ENCODE measurements at regions not wholly inside any gene's neighbourhood (a gene's known extent, or its start where the extent isn't known, plus 50 kb on each side); places are given as distances from the start of the nearest gene placed in this dataset.

DNA sequence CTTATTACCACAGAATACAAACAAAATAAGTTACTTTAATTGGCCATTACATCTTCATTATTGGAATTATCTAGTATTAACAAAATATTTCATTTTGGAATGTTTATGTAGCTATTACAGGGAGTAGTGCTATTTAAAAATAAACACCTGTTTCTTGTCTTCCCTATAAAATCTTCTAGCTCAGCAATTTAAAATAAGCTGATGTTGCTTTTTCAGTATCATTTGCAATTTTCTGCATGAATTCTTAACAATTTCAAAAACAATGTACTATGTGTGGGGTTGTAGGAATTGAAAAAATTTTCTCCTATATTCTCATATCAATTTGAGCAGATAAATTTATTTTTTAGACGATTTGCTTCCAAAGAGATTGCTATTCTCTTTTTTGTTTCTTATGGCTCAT is 1251.3 kb upstream of the CRIM1 start:
- H3K27me3 ChIP-seq: no peaks in the 10 kb centered on the region
- TF ChIP-seq POLR2A (IDR thresholded peaks at IDR 0.05) (no peak), POLR2AphosphoS5 (IDR thresholded peaks at IDR 0.05) (no peak), EP300 (IDR thresholded peaks at IDR 0.05) (no peak)
- TF ChIP-seq, protein P1, sequence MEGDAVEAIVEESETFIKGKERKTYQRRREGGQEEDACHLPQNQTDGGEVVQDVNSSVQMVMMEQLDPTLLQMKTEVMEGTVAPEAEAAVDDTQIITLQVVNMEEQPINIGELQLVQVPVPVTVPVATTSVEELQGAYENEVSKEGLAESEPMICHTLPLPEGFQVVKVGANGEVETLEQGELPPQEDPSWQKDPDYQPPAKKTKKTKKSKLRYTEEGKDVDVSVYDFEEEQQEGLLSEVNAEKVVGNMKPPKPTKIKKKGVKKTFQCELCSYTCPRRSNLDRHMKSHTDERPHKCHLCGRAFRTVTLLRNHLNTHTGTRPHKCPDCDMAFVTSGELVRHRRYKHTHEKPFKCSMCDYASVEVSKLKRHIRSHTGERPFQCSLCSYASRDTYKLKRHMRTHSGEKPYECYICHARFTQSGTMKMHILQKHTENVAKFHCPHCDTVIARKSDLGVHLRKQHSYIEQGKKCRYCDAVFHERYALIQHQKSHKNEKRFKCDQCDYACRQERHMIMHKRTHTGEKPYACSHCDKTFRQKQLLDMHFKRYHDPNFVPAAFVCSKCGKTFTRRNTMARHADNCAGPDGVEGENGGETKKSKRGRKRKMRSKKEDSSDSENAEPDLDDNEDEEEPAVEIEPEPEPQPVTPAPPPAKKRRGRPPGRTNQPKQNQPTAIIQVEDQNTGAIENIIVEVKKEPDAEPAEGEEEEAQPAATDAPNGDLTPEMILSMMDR (IDR thresholded peaks at IDR 0.05): no peak
- 89 to 100% methylated on average over 1 of the region's 1 CpG for WGBS, 2 donors (ENCODE audit: low coverage in 1 of 2)
- H3K4me3 ChIP-seq: no peak overlapping the region
- H3K36me3 ChIP-seq: no peaks in the 10 kb centered on the region
- H3K27ac ChIP-seq: no peak overlapping the region
- peaks cover 0 to 8% (median 0%) of the 10 kb centered on the region in 3 donors for H3K9me3 ChIP-seq
- no peaks in the 10 kb centered on the region for H3K4me1 ChIP-seq
- ATAC-seq: no peak

DNA sequence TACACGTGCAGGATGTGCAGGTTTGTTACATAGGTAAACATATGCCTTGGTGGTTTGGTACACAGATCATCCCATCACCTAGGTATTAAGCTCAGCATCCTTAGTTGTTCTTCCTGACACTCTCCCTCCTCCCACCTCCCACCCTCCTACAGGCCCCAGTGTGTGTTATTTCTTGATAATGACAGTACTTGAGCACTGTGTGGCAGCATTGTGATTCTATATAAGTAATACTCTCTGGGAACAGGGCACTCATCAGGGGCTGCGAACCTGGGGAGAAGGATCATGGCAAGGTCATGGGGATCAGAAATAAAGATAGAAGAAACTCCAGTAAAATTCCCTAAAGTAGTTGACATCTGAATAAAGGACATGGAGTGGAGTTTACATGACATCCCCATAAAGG is 1256.2 kb upstream of the CRIM1 start:
- no peak for TF ChIP-seq EP300 (IDR thresholded peaks at IDR 0.05)
- no peak for TF ChIP-seq POLR2AphosphoS5 (IDR thresholded peaks at IDR 0.05)
- no peak for TF ChIP-seq POLR2A (IDR thresholded peaks at IDR 0.05)
- TF ChIP-seq, protein P1 (IDR thresholded peaks at IDR 0.05): no peak
- no peaks in the 10 kb centered on the region for H3K27me3 ChIP-seq
- no peak for ATAC-seq
- H3K4me1 ChIP-seq: no peaks in the 10 kb centered on the region
- H3K27ac ChIP-seq: no peak overlapping the region
- no peaks in the 10 kb centered on the region for H3K36me3 ChIP-seq
- WGBS, 2 donors (ENCODE audit: low coverage in 1 of 2): 38 to 66% methylated on average over 1 to 2 of the region's 2 CpGs
- no peak overlapping the region for H3K4me3 ChIP-seq
- peaks cover 0 to 8% (median 0%) of the 10 kb centered on the region in 3 donors for H3K9me3 ChIP-seq

DNA sequence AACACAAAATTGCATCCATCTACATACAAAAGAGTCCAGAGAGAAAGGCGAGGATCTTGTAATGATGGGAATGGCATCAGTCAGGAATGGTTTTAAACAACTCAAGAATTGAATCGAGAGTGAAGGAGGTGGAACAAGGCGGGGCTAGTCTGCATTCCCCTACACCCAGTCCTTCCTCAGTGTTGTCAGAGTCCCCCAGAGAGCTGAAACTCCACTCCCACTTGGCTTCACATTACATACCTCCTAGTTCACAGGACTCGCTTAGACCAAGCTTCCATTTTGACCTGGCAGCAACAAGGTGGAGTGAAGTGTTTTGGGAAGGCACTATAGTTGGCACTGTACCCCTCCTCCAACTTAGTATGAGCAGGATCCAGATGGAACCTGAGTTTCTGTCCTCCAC is 1273.5 kb upstream of the CRIM1 start:
- H3K36me3 ChIP-seq: no peaks in the 10 kb centered on the region
- no peak overlapping the region for H3K27ac ChIP-seq
- TF ChIP-seq POLR2A (IDR thresholded peaks at IDR 0.05): no peak
- TF ChIP-seq, protein P1 (IDR thresholded peaks at IDR 0.05): no peak
- TF ChIP-seq POLR2AphosphoS5 (IDR thresholded peaks at IDR 0.05): no peak
- no peak for TF ChIP-seq EP300 (IDR thresholded peaks at IDR 0.05)
- H3K27me3 ChIP-seq: no peaks in the 10 kb centered on the region
- no peak for ATAC-seq
- no peak overlapping the region for H3K4me3 ChIP-seq
- H3K4me1 ChIP-seq: no peaks in the 10 kb centered on the region
- WGBS, 2 donors (ENCODE audit: low coverage in 1 of 2): 81 to 87% methylated on average over 2 to 4 of the region's 4 CpGs
- no peaks in the 10 kb centered on the region for H3K9me3 ChIP-seq

DNA sequence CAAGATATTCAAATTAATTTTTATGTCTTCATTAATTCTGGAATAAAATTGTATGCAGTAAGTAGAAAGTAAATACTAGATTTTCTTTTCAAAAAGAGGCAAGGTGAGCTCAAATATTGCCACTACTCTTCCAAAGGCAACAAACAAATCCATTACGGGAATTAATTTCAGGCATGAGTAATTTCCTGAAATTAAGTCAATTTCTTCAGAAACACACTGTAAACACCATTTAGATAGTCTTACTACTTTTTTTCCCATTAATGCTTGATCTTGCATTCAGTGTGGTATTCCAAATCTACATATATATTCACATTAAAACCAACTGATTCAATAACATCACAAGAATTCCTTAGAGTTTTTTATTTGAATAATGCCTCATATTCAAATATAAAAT is 1274.0 kb upstream of the CRIM1 start:
- Histone ChIP-seq H3K4me3 (no peak overlapping the region), H3K27ac (no peak overlapping the region), H3K36me3 (no peaks in the 10 kb centered on the region), H3K27me3 (no peaks in the 10 kb centered on the region), H3K4me1 (no peaks in the 10 kb centered on the region), H3K9me3 (no peaks in the 10 kb centered on the region)
- TF ChIP-seq, protein P1 (IDR thresholded peaks at IDR 0.05): no peak
- TF ChIP-seq POLR2A (IDR thresholded peaks at IDR 0.05) (no peak), EP300 (IDR thresholded peaks at IDR 0.05) (no peak), POLR2AphosphoS5 (IDR thresholded peaks at IDR 0.05) (no peak)
- no peak for ATAC-seq
- 67 to 95% methylated on average over 1 of the region's 1 CpG for WGBS, 2 donors (ENCODE audit: low coverage in 1 of 2)

DNA sequence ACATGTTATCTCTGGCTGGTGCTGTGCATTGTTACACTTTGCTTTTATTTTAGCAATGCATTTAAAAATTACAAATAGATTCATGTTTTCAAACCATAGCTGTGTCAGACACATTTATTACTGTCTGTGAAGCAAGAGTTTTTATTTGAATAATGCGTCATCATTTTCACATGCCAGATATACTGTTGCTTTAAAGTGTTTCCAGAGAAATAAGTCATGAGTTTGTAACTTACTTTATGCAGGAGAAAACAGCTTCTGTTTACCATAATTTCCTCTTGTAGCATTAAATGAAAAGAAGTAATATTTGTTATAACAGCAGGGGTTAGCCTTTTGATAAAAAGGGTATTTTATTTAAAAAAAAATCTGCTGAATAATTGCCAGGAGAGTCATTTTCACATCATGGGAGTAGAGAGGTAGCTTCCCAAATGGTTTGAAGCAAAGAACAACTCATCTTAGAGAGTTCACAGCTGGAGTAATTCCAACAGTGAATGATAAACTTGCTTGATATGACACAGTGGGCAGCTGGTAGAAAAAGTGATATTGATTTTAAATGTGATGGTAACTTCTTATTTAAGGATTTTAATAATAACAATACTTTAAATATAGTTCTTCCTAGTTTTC is 1274.5 kb upstream of the CRIM1 start:
- ATAC-seq: no peak
- TF ChIP-seq, protein P1 (IDR thresholded peaks at IDR 0.05): no peak
- no peak for TF ChIP-seq EP300 (IDR thresholded peaks at IDR 0.05)
- no peak for TF ChIP-seq POLR2A (IDR thresholded peaks at IDR 0.05)
- TF ChIP-seq POLR2AphosphoS5 (IDR thresholded peaks at IDR 0.05): no peak

More for the DNA sequence above, 1274.5 kb upstream of the CRIM1 start:
- H3K9me3 ChIP-seq: no peaks in the 10 kb centered on the region
- H3K4me3 ChIP-seq: no peak overlapping the region
- 57 to 67% methylated on average over 1 of the region's 1 CpG for WGBS, 2 donors (ENCODE audit: low coverage in 1 of 2)
- no peaks in the 10 kb centered on the region for H3K4me1 ChIP-seq
- H3K36me3 ChIP-seq: no peaks in the 10 kb centered on the region
- no peak overlapping the region for H3K27ac ChIP-seq
- no peaks in the 10 kb centered on the region for H3K27me3 ChIP-seq
